ENCODE measurements at regions not wholly inside any gene's neighbourhood (a gene's known extent, or its start where the extent isn't known, plus 50 kb on each side); places are given as distances from the start of the nearest gene placed in this dataset.

DNA sequence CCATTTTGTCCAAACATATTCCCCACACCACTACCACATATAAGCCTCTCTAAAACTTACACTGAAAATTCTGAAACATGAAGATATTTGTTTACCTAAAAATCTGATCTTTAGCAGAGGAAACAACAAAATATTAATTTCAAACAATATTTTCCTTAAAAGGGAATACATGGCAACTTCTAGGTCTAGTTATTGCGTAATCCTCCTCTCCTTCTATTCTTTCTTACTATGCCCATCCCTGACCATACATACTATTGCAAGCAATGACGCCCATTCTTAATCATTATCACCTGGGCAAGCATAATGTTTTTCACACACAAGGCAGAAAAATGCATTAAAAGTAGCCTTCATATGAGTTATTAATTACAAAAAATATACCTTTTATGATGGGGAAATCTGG, 372.6 kb downstream of the ZEB2 start:
- TF ChIP-seq, protein P1, sequence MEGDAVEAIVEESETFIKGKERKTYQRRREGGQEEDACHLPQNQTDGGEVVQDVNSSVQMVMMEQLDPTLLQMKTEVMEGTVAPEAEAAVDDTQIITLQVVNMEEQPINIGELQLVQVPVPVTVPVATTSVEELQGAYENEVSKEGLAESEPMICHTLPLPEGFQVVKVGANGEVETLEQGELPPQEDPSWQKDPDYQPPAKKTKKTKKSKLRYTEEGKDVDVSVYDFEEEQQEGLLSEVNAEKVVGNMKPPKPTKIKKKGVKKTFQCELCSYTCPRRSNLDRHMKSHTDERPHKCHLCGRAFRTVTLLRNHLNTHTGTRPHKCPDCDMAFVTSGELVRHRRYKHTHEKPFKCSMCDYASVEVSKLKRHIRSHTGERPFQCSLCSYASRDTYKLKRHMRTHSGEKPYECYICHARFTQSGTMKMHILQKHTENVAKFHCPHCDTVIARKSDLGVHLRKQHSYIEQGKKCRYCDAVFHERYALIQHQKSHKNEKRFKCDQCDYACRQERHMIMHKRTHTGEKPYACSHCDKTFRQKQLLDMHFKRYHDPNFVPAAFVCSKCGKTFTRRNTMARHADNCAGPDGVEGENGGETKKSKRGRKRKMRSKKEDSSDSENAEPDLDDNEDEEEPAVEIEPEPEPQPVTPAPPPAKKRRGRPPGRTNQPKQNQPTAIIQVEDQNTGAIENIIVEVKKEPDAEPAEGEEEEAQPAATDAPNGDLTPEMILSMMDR (IDR thresholded peaks at IDR 0.05; ENCODE audit: control extremely low read depth, extremely low read depth, low read depth, missing control alignments) = no peak
- CTCF ChIA-PET = no interaction called here
- DNase-seq (ENCODE audit: extremely low spot score) = no peak
- POLR2A ChIA-PET = no interaction called here

DNA sequence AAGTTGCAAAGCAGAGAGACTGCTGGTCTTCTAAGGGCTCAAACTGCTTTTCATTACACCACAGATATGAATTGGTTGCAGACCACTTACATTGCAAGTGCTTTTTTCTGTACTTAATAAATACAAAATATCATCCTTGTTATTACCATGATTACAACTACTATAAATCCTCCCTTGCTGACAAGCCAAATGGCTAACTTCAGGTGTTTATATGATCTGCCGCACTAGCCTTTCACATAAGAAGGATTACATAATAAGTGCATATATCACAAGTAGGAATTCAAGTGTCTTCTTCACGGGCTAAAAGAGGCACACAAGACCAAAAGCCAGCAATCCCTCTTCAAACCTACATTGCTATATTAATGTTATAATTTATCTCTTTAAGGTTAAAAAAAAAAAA, 373.0 kb downstream of the ZEB2 start:
- POLR2A ChIA-PET = no interaction called here
- TF ChIP-seq, protein P1 (IDR thresholded peaks at IDR 0.05; ENCODE audit: control extremely low read depth, extremely low read depth, low read depth, missing control alignments) = no peak
- no peak for DNase-seq (ENCODE audit: extremely low spot score)
- CTCF ChIA-PET = interaction anchor here (1.0 kb wide), 1 partner anchor 11 kb away, joined by 3 read pairs; no protein-coding TSS in a partner anchor

DNA sequence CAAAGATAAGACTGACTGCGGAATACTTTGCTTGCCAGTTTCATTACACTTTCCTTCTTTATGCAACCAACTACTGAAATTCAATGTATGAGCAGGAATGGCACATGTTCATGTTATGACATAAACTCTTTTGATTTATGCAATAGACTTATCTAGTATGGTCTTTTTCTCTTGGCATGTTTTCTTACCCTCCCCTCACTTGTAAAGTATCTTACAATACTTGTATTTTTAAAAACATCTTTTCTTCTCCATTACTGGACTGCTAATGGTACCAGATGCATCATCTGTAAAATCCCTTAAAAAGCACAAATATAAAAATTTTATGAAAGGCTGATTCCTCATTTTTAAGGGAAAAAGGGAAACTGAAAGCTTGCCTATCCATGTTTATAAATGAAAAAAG, 373.8 kb downstream of the ZEB2 start:
- CTCF ChIA-PET = interaction anchor here (1.0 kb wide), 1 partner anchor 11 kb away, joined by 3 read pairs; no protein-coding TSS in a partner anchor
- POLR2A ChIA-PET = no interaction called here
- TF ChIP-seq, protein P1 (IDR thresholded peaks at IDR 0.05; ENCODE audit: control extremely low read depth, extremely low read depth, low read depth, missing control alignments) = no peak
- DNase-seq (ENCODE audit: extremely low spot score) = no peak

DNA sequence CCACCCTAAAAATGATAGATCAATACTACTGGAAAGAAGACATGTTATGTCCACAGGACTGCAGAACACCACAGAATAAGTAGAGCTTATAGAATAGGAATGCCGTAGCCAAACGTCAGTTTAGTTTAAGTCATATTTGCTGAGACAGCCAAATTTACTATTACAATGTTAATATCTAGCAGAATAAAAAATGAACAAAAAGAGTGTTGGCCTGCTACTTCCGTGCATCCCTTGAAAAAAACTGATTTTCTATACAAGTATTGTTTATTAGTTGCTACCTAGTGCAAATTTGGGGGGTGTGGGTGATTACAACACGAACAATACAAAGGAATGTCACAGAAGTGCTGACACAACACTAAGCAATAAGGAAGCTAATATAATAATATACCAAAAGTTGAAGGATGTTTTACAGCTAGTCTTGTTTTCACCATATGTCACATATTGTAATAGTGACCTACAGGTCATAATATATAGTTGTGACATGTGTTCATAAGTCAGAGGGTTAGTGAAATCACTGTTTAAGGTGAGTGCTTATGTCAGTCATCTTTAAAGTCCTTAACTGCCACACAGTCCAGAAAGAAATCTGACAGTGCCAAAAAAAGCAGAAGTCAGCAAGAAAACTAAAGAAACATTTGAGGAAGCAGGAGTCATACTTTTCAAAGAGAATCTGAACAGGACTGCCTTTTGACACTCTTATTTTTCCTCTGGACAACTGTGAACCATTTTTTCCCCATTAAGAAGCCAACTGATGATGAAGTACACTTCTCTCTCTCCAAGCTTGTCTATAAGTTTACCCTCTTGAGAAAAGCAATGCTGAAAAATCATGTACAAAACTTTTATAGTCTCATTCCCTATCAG, 376.4 kb downstream of the ZEB2 start:
- POLR2A ChIA-PET = no interaction called here
- DNase-seq (ENCODE audit: extremely low spot score) = no peak
- CTCF ChIA-PET = interaction anchor here (1.1 to 1.3 kb wide), 2 partner anchors 12 to 58 kb away, joined by 3 to 5 read pairs; no protein-coding TSS in a partner anchor
- TF ChIP-seq, protein P1 (IDR thresholded peaks at IDR 0.05; ENCODE audit: control extremely low read depth, extremely low read depth, low read depth, missing control alignments) = no peak

DNA sequence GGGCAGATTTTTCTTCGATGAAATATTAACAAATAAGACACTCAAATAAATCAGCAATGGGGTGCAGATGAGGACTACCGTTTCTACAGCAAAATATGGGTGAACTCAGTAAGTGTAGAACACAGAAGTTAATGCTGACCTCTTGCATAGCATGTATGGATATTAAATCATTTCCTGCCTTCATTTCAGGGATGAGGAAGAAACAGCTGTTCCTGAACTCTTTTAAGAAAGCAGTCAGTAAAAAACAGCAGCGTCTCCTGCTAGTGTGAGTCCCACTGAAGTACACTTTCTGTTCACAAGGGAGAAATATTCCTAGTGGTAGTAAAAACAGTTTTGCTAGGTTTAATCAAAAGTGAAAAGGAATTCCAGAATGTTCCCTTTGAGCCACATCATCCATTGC, 379.0 kb downstream of the ZEB2 start:
- TF ChIP-seq, protein P1 (IDR thresholded peaks at IDR 0.05; ENCODE audit: control extremely low read depth, extremely low read depth, low read depth, missing control alignments) = no peak
- ChIA-PET CTCF (interaction anchor here (1.7 kb wide), 1 partner anchor 8 kb away, joined by 3 read pairs; no protein-coding TSS in a partner anchor), POLR2A (no interaction called here)
- no peak for DNase-seq (ENCODE audit: extremely low spot score)

DNA sequence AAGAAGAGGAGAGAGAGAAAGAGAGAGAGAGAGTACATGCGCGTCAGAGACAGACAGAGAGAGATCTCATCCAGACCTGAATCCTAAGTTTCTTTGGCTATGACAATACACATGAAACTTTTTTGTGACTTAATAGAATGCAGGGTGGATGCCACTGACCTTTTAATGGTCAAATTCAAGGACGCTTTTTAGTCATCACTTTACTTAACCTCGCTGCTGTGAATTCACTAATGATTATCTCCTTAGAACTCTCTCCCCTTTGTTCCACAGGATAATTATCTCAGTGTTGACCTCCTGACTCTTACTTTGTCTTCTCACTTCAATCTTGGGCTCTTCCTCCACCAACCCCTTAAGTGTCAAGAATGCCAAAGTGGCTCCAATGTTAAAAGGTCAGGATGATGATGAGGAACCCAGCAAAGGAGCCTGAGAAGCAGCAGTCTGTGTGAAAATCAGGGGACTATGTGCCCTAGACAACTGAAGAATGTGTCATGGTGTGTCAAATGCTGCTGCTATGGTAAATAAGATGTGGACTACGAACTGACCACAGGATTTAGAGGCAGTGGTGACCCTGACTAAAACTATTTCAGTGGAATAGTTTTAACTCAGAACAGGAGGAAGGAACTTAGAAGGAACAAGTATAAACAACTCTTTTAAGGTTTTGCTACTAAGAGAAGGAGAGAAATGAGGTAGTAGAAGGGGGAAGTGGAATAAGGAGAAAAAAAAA, 382.1 kb downstream of the ZEB2 start:
- POLR2A ChIA-PET = no interaction called here
- no peak for DNase-seq (ENCODE audit: extremely low spot score)
- TF ChIP-seq, protein P1 (IDR thresholded peaks at IDR 0.05; ENCODE audit: control extremely low read depth, extremely low read depth, low read depth, missing control alignments) = no peak
- CTCF ChIA-PET = no interaction called here
